GM23248 (cell line): ENCODE measurements at regions not wholly inside any gene's neighbourhood (a gene's known extent, or its start where the extent isn't known, plus 50 kb on each side); places are given as distances from the start of the nearest gene placed in this dataset.

Source experiments
- EZH2 ChIP-seq: fragments of 200-600 bp; sonication (generic); IDR thresholded peaks from 2 replicates; pipeline ENCODE4 v1.6.1; 2018; ENCODE audit warnings: antibody characterized with exemption, mild to moderate bottlenecking; ENCODE audit not compliant: insufficient read depth, poor library complexity, severe bottlenecking
- EZH2phosphoT487 ChIP-seq: fragments of 200-600 bp; sonication (generic); IDR thresholded peaks from 2 replicates; pipeline ENCODE4 v1.6.1; 2018; ENCODE audit warnings: antibody characterized with exemption, moderate library complexity, mild to moderate bottlenecking, low read depth; ENCODE audit not compliant: insufficient read depth

GRCh38 chr2:209141818-209142217 lies 282.0 kb upstream of the MAP2 start:
- no peak for TF ChIP-seq EZH2phosphoT487
- TF ChIP-seq EZH2, result no peak
